ENCODE measurements at regions not wholly inside any gene's neighbourhood (a gene's known extent, or its start where the extent isn't known, plus 50 kb on each side); places are given as distances from the start of the nearest gene placed in this dataset.

DNA sequence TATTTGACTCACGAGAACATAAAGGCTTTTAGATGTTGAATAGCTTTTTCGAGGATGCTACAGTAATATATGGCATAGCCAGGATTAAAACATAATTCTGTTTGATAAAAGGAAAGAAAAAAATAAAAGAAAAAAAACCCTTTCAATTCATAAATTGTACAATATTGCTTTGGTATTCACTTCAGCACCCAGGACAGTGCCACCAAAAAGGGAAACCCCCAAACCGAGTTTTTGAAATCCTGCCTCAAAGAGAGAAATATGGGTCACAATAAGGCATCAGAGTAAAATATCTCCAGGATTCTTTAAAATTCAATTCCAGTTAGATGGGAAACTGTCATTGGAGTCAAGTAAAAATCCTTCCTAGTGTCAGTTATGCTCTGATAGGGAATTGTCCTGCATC, 551.2 kb upstream of the SEL1L start:
- Histone ChIP-seq H3K27me3 (ENCODE audit: control insufficient read depth, insufficient read depth, low read length) (no peaks in the 10 kb centered on the region), H3K36me3 (ENCODE audit: control insufficient read depth, insufficient read depth, low read length) (no peaks in the 10 kb centered on the region), H3K4me3 (ENCODE audit: low read depth, low read length) (no peak overlapping the region)
- no peak for FAIRE-seq
- TF ChIP-seq, protein P1, sequence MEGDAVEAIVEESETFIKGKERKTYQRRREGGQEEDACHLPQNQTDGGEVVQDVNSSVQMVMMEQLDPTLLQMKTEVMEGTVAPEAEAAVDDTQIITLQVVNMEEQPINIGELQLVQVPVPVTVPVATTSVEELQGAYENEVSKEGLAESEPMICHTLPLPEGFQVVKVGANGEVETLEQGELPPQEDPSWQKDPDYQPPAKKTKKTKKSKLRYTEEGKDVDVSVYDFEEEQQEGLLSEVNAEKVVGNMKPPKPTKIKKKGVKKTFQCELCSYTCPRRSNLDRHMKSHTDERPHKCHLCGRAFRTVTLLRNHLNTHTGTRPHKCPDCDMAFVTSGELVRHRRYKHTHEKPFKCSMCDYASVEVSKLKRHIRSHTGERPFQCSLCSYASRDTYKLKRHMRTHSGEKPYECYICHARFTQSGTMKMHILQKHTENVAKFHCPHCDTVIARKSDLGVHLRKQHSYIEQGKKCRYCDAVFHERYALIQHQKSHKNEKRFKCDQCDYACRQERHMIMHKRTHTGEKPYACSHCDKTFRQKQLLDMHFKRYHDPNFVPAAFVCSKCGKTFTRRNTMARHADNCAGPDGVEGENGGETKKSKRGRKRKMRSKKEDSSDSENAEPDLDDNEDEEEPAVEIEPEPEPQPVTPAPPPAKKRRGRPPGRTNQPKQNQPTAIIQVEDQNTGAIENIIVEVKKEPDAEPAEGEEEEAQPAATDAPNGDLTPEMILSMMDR (IDR thresholded peaks at IDR 0.05; ENCODE audit: insufficient read depth, low read length, severe bottlenecking): no peak
- no peak for DNase-seq (ENCODE audit: low read depth)

DNA sequence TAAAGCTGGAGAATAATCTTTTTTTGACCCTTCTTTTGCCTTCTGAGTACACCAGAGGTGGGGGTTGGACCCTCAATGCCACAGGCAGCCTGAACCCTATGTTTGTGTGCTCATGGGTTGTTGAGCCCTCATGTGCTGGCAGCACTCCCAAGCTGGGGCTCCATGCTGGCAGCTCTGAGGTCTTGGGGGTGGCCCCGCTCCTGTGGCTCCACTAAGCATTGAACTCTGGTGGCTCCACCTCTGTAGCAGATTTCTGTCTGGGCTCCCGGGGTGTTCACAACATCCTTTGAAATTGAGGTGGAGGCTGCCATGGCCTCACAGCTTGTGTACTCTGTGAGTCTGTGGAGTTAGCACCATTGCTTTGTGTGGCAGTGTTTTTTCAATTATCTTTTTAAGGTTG, 557.4 kb upstream of the SEL1L start:
- Histone ChIP-seq H3K27me3 (ENCODE audit: control insufficient read depth, insufficient read depth, low read length) (no peaks in the 10 kb centered on the region), H3K36me3 (ENCODE audit: control insufficient read depth, insufficient read depth, low read length) (no peaks in the 10 kb centered on the region), H3K4me3 (ENCODE audit: low read depth, low read length) (no peak overlapping the region)
- DNase-seq (ENCODE audit: low read depth) (no peak), FAIRE-seq (no peak)
- TF ChIP-seq, protein P1 (IDR thresholded peaks at IDR 0.05; ENCODE audit: insufficient read depth, low read length, severe bottlenecking): no peak

DNA sequence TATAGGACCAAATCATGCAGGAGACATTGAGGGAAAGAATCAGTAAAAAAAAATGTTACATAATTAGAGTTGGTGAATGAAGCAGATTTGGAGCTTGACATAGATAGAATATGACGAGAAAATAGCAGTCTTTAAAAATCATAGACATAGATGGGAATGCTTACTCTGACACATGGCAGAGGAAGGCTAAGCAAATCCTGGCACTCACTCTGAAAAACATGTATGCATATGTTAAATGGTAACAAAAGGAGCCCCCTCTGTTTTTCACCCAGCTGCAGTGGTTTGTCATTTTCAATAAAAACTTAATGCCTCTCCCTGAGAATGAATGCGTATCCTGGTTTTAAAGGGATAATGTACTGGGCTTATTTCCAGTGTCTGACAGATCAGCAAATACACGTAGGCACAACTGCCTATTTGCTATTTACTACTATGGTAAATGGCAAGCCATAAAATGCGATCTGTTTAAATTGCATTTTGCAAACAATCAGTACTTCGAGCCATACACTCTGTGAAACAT, 561.2 kb upstream of the SEL1L start:
- FAIRE-seq (no peak), DNase-seq (ENCODE audit: low read depth) (no peak)
- TF ChIP-seq, protein P1 (IDR thresholded peaks at IDR 0.05; ENCODE audit: insufficient read depth, low read length, severe bottlenecking): no peak
- H3K4me3 ChIP-seq (ENCODE audit: low read depth, low read length): no peak overlapping the region
- H3K36me3 ChIP-seq (ENCODE audit: control insufficient read depth, insufficient read depth, low read length): no peaks in the 10 kb centered on the region
- no peaks in the 10 kb centered on the region for H3K27me3 ChIP-seq (ENCODE audit: control insufficient read depth, insufficient read depth, low read length)

DNA sequence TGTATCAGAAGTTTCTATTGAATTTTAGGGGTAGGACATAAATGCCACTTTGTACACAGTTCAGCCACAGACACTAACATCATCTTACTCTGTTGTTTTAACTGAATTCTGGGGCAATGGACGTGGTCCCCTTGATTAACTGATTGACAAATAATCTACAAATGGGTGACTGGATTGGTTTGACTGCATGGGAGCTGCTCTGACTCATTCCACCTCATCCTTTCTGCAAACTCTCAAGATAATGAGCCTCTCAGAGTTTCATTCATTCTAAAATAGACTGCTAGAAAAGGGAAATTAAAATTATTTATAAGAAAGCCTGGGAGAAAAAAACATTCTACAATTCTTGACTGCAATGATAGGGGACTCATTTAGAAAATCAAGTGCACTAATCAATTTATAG, 570.4 kb upstream of the SEL1L start:
- H3K27me3 ChIP-seq (ENCODE audit: control insufficient read depth, insufficient read depth, low read length): no peaks in the 10 kb centered on the region
- no peaks in the 10 kb centered on the region for H3K36me3 ChIP-seq (ENCODE audit: control insufficient read depth, insufficient read depth, low read length)
- TF ChIP-seq, protein P1 (IDR thresholded peaks at IDR 0.05; ENCODE audit: insufficient read depth, low read length, severe bottlenecking): no peak
- FAIRE-seq: no peak
- DNase-seq (ENCODE audit: low read depth): no peak
- H3K4me3 ChIP-seq (ENCODE audit: low read depth, low read length): no peak overlapping the region

DNA sequence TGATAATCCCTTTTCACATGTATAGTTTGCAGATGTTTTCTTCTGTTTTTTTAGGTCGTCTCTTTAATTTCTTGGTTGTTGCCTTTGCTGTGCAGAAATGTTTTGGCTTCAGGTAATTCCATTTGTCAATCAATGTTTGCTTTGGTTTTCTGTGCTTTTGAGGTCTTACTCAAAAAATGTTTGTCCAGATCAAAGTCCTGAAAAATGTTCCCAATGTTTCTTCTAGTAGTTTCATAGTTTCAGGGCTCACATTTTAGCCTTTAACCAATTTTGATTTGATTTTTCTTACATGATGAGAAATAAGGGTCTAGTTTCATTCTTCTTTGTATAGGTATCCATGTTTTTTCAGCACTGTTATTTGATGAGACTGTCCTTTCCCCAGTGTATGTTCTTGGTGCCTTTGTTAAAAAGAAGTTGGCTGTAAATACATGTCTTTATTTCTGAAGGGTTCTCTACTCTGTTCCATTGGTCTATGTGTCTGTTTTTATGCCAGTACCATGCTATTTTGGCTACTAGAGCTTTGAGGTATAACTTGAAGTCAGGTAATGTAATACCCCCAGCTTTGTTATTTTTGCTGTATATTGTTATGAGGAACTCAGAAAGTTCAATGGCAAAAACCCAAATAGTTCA, 578.7 kb upstream of the SEL1L start:
- FAIRE-seq: no peak
- DNase-seq (ENCODE audit: low read depth): no peak
- Histone ChIP-seq H3K27me3 (ENCODE audit: control insufficient read depth, insufficient read depth, low read length) (no peaks in the 10 kb centered on the region), H3K36me3 (ENCODE audit: control insufficient read depth, insufficient read depth, low read length) (no peaks in the 10 kb centered on the region), H3K4me3 (ENCODE audit: low read depth, low read length) (no peak overlapping the region)
- TF ChIP-seq, protein P1 (IDR thresholded peaks at IDR 0.05; ENCODE audit: insufficient read depth, low read length, severe bottlenecking): no peak

DNA sequence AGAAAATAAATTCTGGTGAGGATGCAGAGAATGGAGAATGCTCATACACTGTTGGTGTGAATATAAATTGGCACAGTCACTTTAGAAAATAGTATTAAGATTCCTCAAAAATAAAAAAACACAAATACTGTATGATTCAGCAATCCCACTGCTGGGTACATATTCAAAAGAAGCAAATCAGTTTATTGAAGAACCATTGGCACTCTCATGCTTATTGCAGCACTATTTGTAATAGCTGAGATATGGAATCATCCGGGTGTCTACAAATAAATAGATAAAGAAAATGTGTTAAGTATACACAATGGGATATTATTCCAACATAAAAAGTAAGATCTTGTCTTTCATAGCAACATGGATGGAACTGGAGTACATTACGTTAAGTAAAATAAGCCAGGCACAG, 579.4 kb upstream of the SEL1L start:
- no peaks in the 10 kb centered on the region for H3K36me3 ChIP-seq (ENCODE audit: control insufficient read depth, insufficient read depth, low read length)
- H3K27me3 ChIP-seq (ENCODE audit: control insufficient read depth, insufficient read depth, low read length): no peaks in the 10 kb centered on the region
- no peak overlapping the region for H3K4me3 ChIP-seq (ENCODE audit: low read depth, low read length)
- FAIRE-seq: no peak
- TF ChIP-seq, protein P1 (IDR thresholded peaks at IDR 0.05; ENCODE audit: insufficient read depth, low read length, severe bottlenecking): no peak
- no peak for DNase-seq (ENCODE audit: low read depth)
